GM18951 (cell line): ENCODE measurements at regions not wholly inside any gene's neighbourhood (a gene's known extent, or its start where the extent isn't known, plus 50 kb on each side); places are given as distances from the start of the nearest gene placed in this dataset.

ENCODE experiments used
- POLR2A ChIP-seq: IDR thresholded peaks from 4 replicates; pipeline ENCODE4 v1.6.1; 2011; ENCODE audit warnings: mild to moderate bottlenecking; ENCODE audit not compliant: insufficient read length, insufficient read depth; ENCODE audit errors: extremely low read depth
- in situ Hi-C: fragments of 300-500 bp; cut with MboI; formaldehyde crosslinking; loops from one replicate; pipeline ENCODE4 v1.12.0; 2022; ENCODE audit warnings: low sequenced_read_pairs, mixed read lengths, inconsistent platforms; ENCODE audit not compliant: unreplicated experiment

GRCh38 chr20:11867291-11867919, 50.3 kb upstream of the BTBD3 start:
- TF ChIP-seq POLR2A, result no peak
- in situ Hi-C loops, result no loop called here
